ENCODE measurements at regions not wholly inside any gene's neighbourhood (a gene's known extent, or its start where the extent isn't known, plus 50 kb on each side); places are given as distances from the start of the nearest gene placed in this dataset.

DNA sequence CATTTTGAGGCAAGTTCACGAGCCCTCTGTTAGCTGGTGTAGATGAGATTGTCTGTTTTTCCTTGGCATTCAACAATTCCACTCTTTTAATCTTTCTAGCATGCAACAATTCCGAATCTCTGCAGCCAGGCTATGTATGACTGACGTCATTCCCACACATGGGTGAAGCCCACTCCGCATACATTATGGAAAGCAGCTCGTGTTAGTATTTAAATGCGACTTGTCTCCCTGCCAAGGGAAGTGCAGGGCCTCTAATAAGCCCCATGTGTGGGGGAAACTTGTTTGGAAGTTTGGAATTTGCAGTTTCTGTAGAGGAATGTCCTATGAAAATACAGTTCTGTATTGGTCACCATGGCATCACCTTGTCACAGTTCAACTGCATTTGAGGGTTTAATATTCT is 146.0 kb upstream of the FBXL7 start:
- no peak for TF ChIP-seq JUND (IDR thresholded peaks at IDR 0.05; ENCODE audit: low read depth)
- in situ Hi-C loops (cut with HindIII; ENCODE audit: low pct_unique_long_range_greater_than_20kb, low sequenced_read_pairs): no loop called here
- no peak for DNase-seq (ENCODE audit: low read depth in 1 of 2, low spot score in 1 of 2)

DNA sequence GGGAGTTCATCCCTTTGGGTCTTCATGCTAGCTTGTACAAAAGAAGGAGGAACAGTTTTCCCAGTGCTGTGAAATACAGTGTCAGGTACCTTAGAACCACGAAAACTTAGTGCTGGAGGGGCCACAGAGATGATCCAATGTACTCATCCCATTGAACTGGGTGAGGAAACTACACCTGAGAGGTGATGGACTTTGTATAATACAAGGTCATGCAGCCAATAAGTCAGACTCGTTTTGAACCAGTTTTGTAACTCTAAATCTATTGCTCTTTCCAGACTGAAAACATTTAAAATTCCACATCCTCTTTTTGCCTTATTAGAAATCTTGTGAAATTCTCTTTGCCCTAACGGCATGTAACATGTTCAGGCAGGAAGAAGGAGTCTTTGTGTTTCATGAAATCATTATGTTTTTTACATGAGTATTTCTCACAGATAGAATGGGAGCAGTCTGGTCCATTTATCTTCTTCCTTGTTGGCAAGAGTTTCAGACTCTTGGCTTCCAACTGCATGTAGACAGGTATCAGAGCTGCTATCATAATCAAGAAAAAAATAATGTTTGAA is 146.8 kb upstream of the FBXL7 start:
- DNase-seq (ENCODE audit: low read depth in 1 of 2, low spot score in 1 of 2): no peak
- no peak for TF ChIP-seq JUND (IDR thresholded peaks at IDR 0.05; ENCODE audit: low read depth)
- in situ Hi-C loops (cut with HindIII; ENCODE audit: low pct_unique_long_range_greater_than_20kb, low sequenced_read_pairs): no loop called here

DNA sequence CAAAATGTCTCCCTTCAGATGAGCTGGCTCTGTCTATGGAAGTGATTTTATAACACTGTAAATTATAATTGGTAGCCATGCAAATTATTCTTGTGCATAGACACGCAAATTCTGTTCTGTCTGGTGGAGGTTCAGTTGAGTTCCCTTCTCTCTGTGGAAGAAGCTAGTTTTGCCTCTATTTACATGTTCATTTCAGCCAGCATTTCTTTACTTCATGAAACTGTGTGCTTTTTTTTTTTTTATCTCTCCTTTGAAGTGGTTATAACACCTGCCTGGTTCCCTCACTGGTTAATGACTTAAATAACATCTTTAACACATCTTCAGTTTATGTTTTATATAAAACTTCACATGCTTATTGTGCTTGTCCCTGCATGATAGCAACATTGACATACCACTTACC is 149.4 kb upstream of the FBXL7 start:
- no peak for TF ChIP-seq JUND (IDR thresholded peaks at IDR 0.05; ENCODE audit: low read depth)
- in situ Hi-C loops (cut with HindIII; ENCODE audit: low pct_unique_long_range_greater_than_20kb, low sequenced_read_pairs): no loop called here

DNA sequence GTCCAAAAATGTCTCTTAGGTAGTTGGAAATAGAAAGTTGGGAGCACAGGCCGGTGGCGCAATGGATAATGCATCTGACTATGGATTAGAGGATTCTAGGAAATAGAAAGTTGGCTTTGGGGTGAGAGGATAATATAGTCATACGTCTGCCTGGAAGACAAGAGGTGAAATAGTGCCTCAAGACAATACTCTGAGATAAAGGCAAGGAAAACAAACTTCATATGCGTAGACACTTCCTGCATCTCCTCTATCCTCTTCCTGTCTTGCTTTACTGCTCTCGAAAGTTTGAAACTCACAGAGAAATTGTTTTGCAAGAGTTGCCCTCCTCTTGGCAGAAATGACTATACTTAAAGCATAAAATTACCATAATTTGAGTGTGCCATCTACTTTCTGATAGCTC is 153.2 kb upstream of the FBXL7 start:
- in situ Hi-C loops (cut with HindIII; ENCODE audit: low pct_unique_long_range_greater_than_20kb, low sequenced_read_pairs): no loop called here
- no peak for DNase-seq (ENCODE audit: low read depth in 1 of 2, low spot score in 1 of 2)
- no peak for TF ChIP-seq JUND (IDR thresholded peaks at IDR 0.05; ENCODE audit: low read depth)

More for the DNA sequence above, 149.4 kb upstream of the FBXL7 start:
- DNase-seq (ENCODE audit: low read depth in 1 of 2, low spot score in 1 of 2): no peak

DNA sequence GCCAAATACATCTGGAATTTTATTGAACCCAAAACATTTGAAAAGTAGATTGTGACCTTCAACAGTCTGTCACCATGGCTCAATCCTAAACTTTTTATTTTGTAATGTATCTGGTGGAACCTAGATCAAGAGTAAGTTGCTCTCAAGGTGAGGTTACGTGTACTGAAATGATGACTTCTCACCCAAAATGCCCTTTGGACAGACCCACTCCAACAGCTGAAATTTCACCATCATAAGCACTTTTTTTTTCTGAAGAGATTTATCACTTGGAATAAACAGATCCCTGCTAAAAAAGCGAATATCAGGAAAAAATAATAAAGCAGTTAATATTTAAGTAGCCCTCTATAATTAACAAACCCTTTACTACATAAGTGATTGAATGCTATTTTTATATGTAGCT is 155.0 kb upstream of the FBXL7 start:
- no peak for DNase-seq (ENCODE audit: low read depth in 1 of 2, low spot score in 1 of 2)
- TF ChIP-seq JUND (IDR thresholded peaks at IDR 0.05; ENCODE audit: low read depth): no peak
- in situ Hi-C loops (cut with HindIII; ENCODE audit: low pct_unique_long_range_greater_than_20kb, low sequenced_read_pairs): no loop called here

DNA sequence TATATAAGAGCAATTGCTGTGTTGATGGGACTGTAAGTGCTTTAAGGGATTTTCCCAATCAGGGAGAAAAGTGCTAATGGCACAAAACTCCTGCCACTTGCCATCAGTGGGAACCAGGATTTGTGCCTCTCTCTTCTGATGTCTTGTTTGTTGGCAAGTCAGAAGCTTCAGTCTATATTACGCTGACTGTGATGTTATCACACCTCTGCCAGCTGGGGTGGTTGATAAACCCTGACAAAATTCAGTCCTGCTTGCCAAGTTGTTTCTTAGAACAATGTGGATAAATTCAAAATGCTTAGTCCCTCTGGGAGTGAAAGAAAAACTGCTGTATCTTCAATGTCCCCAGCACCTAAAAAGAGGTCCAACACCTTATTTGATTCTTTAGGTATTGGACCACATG is 161.4 kb upstream of the FBXL7 start:
- no peak for DNase-seq (ENCODE audit: low read depth in 1 of 2, low spot score in 1 of 2)
- no peak for TF ChIP-seq JUND (IDR thresholded peaks at IDR 0.05; ENCODE audit: low read depth)
- in situ Hi-C loops (cut with HindIII; ENCODE audit: low pct_unique_long_range_greater_than_20kb, low sequenced_read_pairs): no loop called here

DNA sequence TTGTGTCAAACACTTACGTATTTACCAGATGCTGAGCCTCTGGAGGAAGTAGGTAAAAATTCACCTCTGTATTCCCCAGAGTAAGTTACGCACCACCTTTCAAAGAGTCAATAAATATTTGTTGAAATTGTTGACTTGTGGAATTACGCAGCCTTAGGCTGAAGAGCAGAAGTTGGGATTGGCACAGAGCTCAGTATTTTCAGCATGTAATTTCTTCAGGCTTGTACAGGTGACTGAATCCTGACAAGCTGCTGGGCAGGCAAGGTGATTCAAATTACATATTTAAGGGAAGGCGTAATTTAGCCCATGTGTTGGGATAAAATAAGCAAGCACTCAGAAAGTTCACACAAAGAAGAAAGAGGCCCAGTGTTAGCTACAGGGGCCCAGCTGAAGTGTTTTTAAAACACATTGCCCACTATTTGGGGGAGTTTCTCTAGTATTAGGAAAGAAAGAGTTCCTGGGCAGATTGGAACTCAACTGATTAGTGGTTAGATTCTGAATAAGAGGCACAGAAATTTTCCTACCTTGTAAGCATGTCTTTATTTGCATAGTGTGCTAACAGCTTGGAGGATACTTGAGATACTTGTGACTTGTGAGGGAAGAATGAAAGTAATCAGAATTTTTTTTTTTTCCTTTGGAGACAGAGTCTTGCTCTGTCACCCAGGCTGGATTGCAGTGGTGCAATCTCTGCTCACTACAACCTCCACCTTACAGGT is 165.3 kb upstream of the FBXL7 start:
- no peak for TF ChIP-seq JUND (IDR thresholded peaks at IDR 0.05; ENCODE audit: low read depth)
- DNase-seq (ENCODE audit: low read depth in 1 of 2, low spot score in 1 of 2): peak in 1 of 2 experiments; percentile 41
- in situ Hi-C loops (cut with HindIII; ENCODE audit: low pct_unique_long_range_greater_than_20kb, low sequenced_read_pairs): no loop called here

DNA sequence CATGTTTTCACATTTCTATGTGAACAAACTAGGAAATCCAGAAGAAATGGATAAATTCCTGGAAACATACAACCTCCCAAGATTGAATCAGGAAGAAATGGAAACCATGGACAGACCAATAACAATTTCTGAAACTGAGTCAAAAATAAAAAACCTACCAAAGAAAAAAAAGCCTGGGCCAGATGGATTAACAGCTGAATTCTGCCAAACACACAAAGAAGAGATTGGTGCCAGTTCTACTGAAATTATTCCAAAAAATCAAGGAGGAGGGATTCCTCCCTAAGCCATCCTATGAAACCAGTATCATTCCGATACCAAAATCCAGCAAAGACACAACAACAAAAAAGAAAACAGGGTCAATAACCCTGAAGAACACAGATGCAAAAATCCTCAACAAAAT is 166.9 kb upstream of the FBXL7 start:
- TF ChIP-seq JUND (IDR thresholded peaks at IDR 0.05; ENCODE audit: low read depth): no peak
- no peak for DNase-seq (ENCODE audit: low read depth in 1 of 2, low spot score in 1 of 2)
- in situ Hi-C loops (cut with HindIII; ENCODE audit: low pct_unique_long_range_greater_than_20kb, low sequenced_read_pairs): no loop called here

DNA sequence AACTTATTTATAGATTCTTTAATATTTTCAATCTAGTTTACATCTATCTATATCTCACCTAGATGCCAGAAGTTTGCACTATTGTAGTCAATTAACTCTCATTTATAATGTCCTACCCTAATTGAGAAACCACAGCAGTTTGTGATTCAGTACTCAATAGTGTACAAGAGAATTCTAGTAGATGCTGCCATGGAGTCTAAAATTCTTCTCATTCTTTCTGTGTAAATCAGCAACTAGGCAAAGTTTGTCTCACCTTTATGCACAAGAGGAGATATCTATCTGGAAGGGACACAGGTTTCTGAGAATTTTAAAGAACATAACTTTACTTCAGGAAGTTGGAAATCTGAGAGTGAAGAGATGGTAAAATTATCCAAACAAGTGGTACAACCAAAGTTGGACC is 173.0 kb upstream of the FBXL7 start:
- no peak for TF ChIP-seq JUND (IDR thresholded peaks at IDR 0.05; ENCODE audit: low read depth)
- in situ Hi-C loops (cut with HindIII; ENCODE audit: low pct_unique_long_range_greater_than_20kb, low sequenced_read_pairs): no loop called here
- DNase-seq (ENCODE audit: low read depth in 1 of 2, low spot score in 1 of 2): no peak

DNA sequence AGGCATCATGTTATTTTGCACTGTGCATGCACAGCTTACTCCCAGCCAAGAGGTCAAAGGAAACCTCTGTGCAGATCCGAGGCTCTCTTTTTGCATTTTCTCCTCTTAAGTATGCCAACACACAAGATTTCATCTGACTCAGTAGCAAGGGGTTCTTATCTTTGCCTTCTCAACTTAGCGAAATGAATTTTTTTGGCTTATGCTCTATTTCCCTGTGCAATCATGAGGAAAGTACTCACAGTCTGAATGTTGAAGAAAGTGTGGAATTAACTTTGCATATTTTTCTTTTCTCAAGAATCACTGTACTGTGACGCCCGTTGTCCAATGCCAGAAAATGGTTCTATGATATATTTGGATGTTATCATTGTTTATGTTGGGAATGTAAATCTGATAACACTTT is 173.5 kb upstream of the FBXL7 start:
- no peak for TF ChIP-seq JUND (IDR thresholded peaks at IDR 0.05; ENCODE audit: low read depth)
- no peak for DNase-seq (ENCODE audit: low read depth in 1 of 2, low spot score in 1 of 2)
- in situ Hi-C loops (cut with HindIII; ENCODE audit: low pct_unique_long_range_greater_than_20kb, low sequenced_read_pairs): no loop called here

DNA sequence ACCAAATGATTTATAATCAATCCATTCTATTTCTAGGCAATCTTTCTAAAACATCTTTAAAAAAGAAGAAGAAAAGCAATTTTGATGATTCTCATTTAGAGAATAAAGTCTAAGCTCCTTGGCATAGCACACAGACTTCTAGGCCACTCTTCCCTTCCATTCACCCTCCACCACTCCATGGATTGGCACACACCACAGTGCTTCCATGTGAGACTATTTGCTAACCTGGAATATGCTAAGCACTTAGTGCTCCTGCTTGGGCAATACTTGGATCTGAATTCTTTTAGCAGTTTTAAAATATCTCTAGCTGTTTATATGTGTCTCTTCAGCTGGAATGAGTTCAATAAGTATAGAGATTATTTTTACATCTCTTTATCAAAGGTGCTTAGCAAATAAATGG is 177.6 kb upstream of the FBXL7 start:
- in situ Hi-C loops (cut with HindIII; ENCODE audit: low pct_unique_long_range_greater_than_20kb, low sequenced_read_pairs): no loop called here
- DNase-seq (ENCODE audit: low read depth in 1 of 2, low spot score in 1 of 2): no peak
- no peak for TF ChIP-seq JUND (IDR thresholded peaks at IDR 0.05; ENCODE audit: low read depth)

DNA sequence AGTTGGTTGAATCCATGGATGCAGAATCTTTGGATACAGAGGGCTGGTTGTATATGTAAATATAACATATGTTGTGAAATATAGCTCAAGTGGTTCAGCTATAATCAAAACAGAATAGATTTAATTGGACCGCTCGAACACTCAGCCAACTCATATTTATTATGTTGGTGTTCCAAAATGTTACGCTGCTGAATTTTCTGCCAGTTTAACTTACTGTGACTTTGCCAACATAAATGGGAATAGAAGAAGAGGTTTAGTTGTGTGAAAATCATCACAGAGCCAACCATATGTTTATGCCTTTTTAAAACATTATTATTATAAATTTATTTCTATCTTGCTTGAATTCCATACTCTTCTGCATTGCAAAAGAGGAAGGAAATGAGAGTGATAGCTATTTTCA is 178.2 kb upstream of the FBXL7 start:
- no peak for DNase-seq (ENCODE audit: low read depth in 1 of 2, low spot score in 1 of 2)
- in situ Hi-C loops (cut with HindIII; ENCODE audit: low pct_unique_long_range_greater_than_20kb, low sequenced_read_pairs): no loop called here
- no peak for TF ChIP-seq JUND (IDR thresholded peaks at IDR 0.05; ENCODE audit: low read depth)

DNA sequence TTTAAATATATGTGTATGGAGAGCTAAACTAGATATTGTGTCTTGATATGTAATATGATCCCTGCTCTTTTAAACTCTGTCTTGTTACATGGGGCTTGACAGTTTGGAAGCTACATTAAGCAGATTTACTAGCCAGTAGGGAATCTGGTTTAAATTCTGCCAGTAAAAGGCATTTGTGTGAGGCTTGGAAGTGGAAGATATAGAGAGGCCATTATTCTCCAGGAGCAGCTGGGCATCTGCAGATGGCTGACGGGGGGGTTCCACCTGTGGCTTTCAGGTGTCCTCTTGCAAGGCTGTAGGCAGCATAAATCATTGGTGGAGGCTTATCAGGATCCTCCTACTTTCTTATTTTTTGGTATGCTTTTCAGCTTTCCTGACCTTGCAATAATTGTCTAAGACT is 179.1 kb upstream of the FBXL7 start:
- TF ChIP-seq JUND (IDR thresholded peaks at IDR 0.05; ENCODE audit: low read depth): no peak
- in situ Hi-C loops (cut with HindIII; ENCODE audit: low pct_unique_long_range_greater_than_20kb, low sequenced_read_pairs): no loop called here
- DNase-seq (ENCODE audit: low read depth in 1 of 2, low spot score in 1 of 2): no peak
